H1 (cell line): ENCODE measurements at regions not wholly inside any gene's neighbourhood (a gene's known extent, or its start where the extent isn't known, plus 50 kb on each side); places are given as distances from the start of the nearest gene placed in this dataset.

Experiments used
- CTCF ChIA-PET: fragments of 300-600 bp; sonication (Branson Sonifier 250); formaldehyde crosslinking; loops from one replicate; lab custom pipeline; 2021; ENCODE audit not compliant: partially characterized antibody; lab: Charles Lee
- POLR2A ChIA-PET: fragments of 300-600 bp; sonication (Branson Sonifier 250); formaldehyde crosslinking; loops from one replicate; lab custom pipeline; 2021; ENCODE audit warnings: inconsistent platforms; ENCODE audit not compliant: partially characterized antibody; lab: Charles Lee
- DNase-seq, 2 experiments: peaks; one replicate each; pipeline versions ENCODE4 v3.0.0 to v3.0.0-alpha.2; 2010 to 2022; ENCODE audit warnings: low spot score in 2 of 2, low read depth in 1 of 2, mixed read lengths in 1 of 2
- FAIRE-seq: peaks from 2 replicates; lab custom pipeline; 2011; peaks lifted over from hg19 to GRCh38; lab: Jason Lieb, UNC
- H2AFZ ChIP-seq: 2 replicates; pipeline ENCODE4 v1.8.1; 2012; ENCODE audit warnings: low read length, inconsistent platforms
- H2AK5ac ChIP-seq: 2 replicates; pipeline ENCODE4 v1.6.1; 2013; ENCODE audit warnings: low read depth, low read length
- H2BK120ac ChIP-seq: replicated peaks from 2 replicates; pipeline ENCODE3; 2013; ENCODE audit warnings: low read depth, low read length, inconsistent platforms
- H2BK12ac ChIP-seq: 2 replicates; pipeline ENCODE4 v1.6.1; 2013; ENCODE audit warnings: low read depth, low read length
- H2BK15ac ChIP-seq: 2 replicates; pipeline ENCODE4 v1.6.1; 2013; ENCODE audit warnings: low read length
- H2BK20ac ChIP-seq: 2 replicates; pipeline ENCODE4 v1.6.1; 2013; ENCODE audit warnings: low read length
- H2BK5ac ChIP-seq: 2 replicates; pipeline ENCODE4 v1.6.1; 2013; ENCODE audit warnings: low read depth, low read length
- H3K14ac ChIP-seq: 2 replicates; pipeline ENCODE4 v1.6.1; 2013; ENCODE audit warnings: inconsistent platforms; ENCODE audit not compliant: insufficient read length
- H3K18ac ChIP-seq: 2 replicates; pipeline ENCODE4 v1.6.1; 2013; ENCODE audit warnings: low read length; ENCODE audit errors: extremely low read depth
- H3K23ac ChIP-seq: 2 replicates; pipeline ENCODE4 v1.6.1; 2013; ENCODE audit warnings: inconsistent platforms; ENCODE audit not compliant: insufficient read length
- H3K23me2 ChIP-seq: 2 replicates; pipeline ENCODE4 v1.6.1; 2013; ENCODE audit warnings: low read depth, low read length
- H3K27ac ChIP-seq: 2 replicates; pipeline ENCODE4 v1.6.1; 2011; ENCODE audit warnings: low read depth, low read length, inconsistent platforms
- H3K27me3 ChIP-seq, 4 experiments: replicated peaks in 1 of 4; 1 replicate in 1 of 4; 2 replicates in 3 of 4; pipeline versions ENCODE4 v1.6.1 to v1.8.1; 2011 to 2013; ENCODE audit warnings: low read length in 3 of 4, mild to moderate bottlenecking in 3 of 4, inconsistent platforms in 2 of 4, mixed read lengths in 2 of 4, moderate library complexity in 1 of 4; ENCODE audit not compliant: control insufficient read depth in 3 of 4, insufficient read depth in 3 of 4; ENCODE audit errors: extremely low read depth in 1 of 4
- H3K36me3 ChIP-seq, 4 experiments: 2 replicates each; pipeline versions ENCODE4 v1.6.1 to v1.8.1; 2011 to 2013; ENCODE audit warnings: mild to moderate bottlenecking in 4 of 4, low read length in 3 of 4, moderate library complexity in 2 of 4, control low read depth in 1 of 4, inconsistent platforms in 1 of 4; ENCODE audit not compliant: insufficient read depth in 4 of 4, control insufficient read depth in 2 of 4
- H3K4ac ChIP-seq: replicated peaks from 2 replicates; pipeline ENCODE3; 2013; ENCODE audit warnings: low read length, low read depth, mixed read lengths, inconsistent platforms; ENCODE audit not compliant: insufficient read length
- H3K4me1 ChIP-seq, 4 experiments: replicated peaks in 1 of 4; 1 replicate in 1 of 4; 2 replicates in 3 of 4; pipeline versions ENCODE4 v1.6.1 to v1.8.1; 2011 to 2013; ENCODE audit warnings: low read length in 3 of 4, inconsistent platforms in 2 of 4, mixed read lengths in 1 of 4; ENCODE audit not compliant: insufficient read depth in 4 of 4, control insufficient read depth in 3 of 4
- H3K4me2 ChIP-seq, 2 experiments: 2 replicates each; pipeline versions ENCODE4 v1.6.1 to v1.8.1; 2011 to 2013; ENCODE audit warnings: low read depth in 2 of 2, low read length in 2 of 2, control low read depth in 1 of 2, inconsistent platforms in 1 of 2, mild to moderate bottlenecking in 1 of 2; ENCODE audit not compliant: insufficient read depth in 1 of 2
- H3K4me3 ChIP-seq, 4 experiments: fragments of 200-600, 300-600 bp in 1 of 4; sonication (generic), shearing (Covaris generic), sonication (Bioruptor Twin) in 1 of 4; 2 replicates each; pipeline versions ENCODE4 v1.5.1 to v1.8.1; 2011 to 2016; ENCODE audit warnings: low read length in 4 of 4, low read depth in 3 of 4, control low read depth in 2 of 4, inconsistent platforms in 2 of 4, mild to moderate bottlenecking in 2 of 4, mixed read lengths in 1 of 4, moderate library complexity in 1 of 4; ENCODE audit not compliant: insufficient read depth in 2 of 4; ENCODE audit errors: extremely low read depth in 1 of 4
- H3K56ac ChIP-seq: replicated peaks from 2 replicates; pipeline ENCODE3; 2013; ENCODE audit warnings: low read depth, mild to moderate bottlenecking, mixed read lengths, low read length, inconsistent platforms; ENCODE audit not compliant: insufficient read length
- H3K79me1 ChIP-seq: 2 replicates; pipeline ENCODE4 v1.6.1; 2013; ENCODE audit warnings: low read depth, low read length, control low read depth
- H3K79me2 ChIP-seq, 2 experiments: 2 replicates each; pipeline versions ENCODE4 v1.6.1 to v1.8.1; 2012 to 2013; ENCODE audit warnings: low read length in 2 of 2, mild to moderate bottlenecking in 2 of 2, inconsistent platforms in 1 of 2; ENCODE audit not compliant: insufficient read depth in 2 of 2, control insufficient read depth in 1 of 2
- H3K9ac ChIP-seq, 4 experiments: replicated peaks in 1 of 4; 1 replicate in 1 of 4; 2 replicates in 3 of 4; pipeline versions ENCODE4 v1.6.1 to v1.8.1; 2011 to 2013; ENCODE audit warnings: low read depth in 3 of 4, low read length in 3 of 4, control low read depth in 2 of 4, mild to moderate bottlenecking in 2 of 4, moderate library complexity in 2 of 4, inconsistent platforms in 1 of 4; ENCODE audit errors: extremely low read depth in 1 of 4
- H3K9me3 ChIP-seq, 2 experiments: 2 replicates each; pipeline versions ENCODE4 v1.6.1 to v1.8.1; 2012 to 2013; ENCODE audit warnings: mild to moderate bottlenecking in 2 of 2, moderate library complexity in 2 of 2, control low read depth in 1 of 2, inconsistent platforms in 1 of 2, low read depth in 1 of 2, low read length in 1 of 2, mixed read lengths in 1 of 2; ENCODE audit not compliant: insufficient read depth in 2 of 2
- H4K20me1 ChIP-seq, 2 experiments: replicated peaks in 1 of 2; 2 replicates each; pipeline versions ENCODE3 to v1.8.1; 2011 to 2013; ENCODE audit warnings: inconsistent platforms in 2 of 2, low read length in 2 of 2, mild to moderate bottlenecking in 1 of 2; ENCODE audit not compliant: insufficient read depth in 2 of 2, control insufficient read depth in 1 of 2
- H4K5ac ChIP-seq: 2 replicates; pipeline ENCODE4 v1.6.1; 2013; ENCODE audit warnings: low read length, low read depth, mixed read lengths, inconsistent platforms; ENCODE audit not compliant: insufficient read length
- H4K8ac ChIP-seq: 2 replicates; pipeline ENCODE4 v1.8.0; 2013; ENCODE audit warnings: mild to moderate bottlenecking, moderate library complexity, low read length, inconsistent platforms; ENCODE audit not compliant: insufficient read depth; ENCODE audit errors: extremely low read depth
- H4K91ac ChIP-seq: replicated peaks from 2 replicates; pipeline ENCODE3; 2013; ENCODE audit warnings: low read length, mixed read lengths, inconsistent platforms; ENCODE audit not compliant: insufficient read length
- CBX5 ChIP-seq: fragments of 300-800, 300-1000 bp; sonication (generic); IDR thresholded peaks from 2 replicates; pipeline ENCODE4 v1.7.1; 2016; ENCODE audit warnings: antibody characterized with exemption, low read length, low read depth
- NRF1 ChIP-seq: IDR thresholded peaks from 2 replicates; pipeline ENCODE4 v1.6.1; 2011; ENCODE audit warnings: mild to moderate bottlenecking, low read depth, low read length, improper control_type of control experiment
- SP1 ChIP-seq: IDR thresholded peaks from 2 replicates; pipeline ENCODE4 v1.6.1; 2011; ENCODE audit warnings: low read depth, low read length
- WGBS, 2 experiments: shearing (Covaris generic) in 1 of 2; methylation state at CpG; one replicate each; pipeline versions ENCODE4 v1.1.6 to v1.1.7; 2013 to 2015; ENCODE audit warnings: low lambda C conversion rate in 2 of 2, mixed read lengths in 2 of 2, inconsistent platforms in 1 of 2, low coverage in 1 of 2, missing lambda C conversion rate in 1 of 2; ENCODE audit not compliant: insufficient replicate concordance in 2 of 2, insufficient coverage in 1 of 2, insufficient read length in 1 of 2; ENCODE audit errors: extremely low coverage in 1 of 2, missing lambda C conversion rate in 1 of 2; 5-methylcytosine and 5-hydroxymethylcytosine counted together

DNA sequence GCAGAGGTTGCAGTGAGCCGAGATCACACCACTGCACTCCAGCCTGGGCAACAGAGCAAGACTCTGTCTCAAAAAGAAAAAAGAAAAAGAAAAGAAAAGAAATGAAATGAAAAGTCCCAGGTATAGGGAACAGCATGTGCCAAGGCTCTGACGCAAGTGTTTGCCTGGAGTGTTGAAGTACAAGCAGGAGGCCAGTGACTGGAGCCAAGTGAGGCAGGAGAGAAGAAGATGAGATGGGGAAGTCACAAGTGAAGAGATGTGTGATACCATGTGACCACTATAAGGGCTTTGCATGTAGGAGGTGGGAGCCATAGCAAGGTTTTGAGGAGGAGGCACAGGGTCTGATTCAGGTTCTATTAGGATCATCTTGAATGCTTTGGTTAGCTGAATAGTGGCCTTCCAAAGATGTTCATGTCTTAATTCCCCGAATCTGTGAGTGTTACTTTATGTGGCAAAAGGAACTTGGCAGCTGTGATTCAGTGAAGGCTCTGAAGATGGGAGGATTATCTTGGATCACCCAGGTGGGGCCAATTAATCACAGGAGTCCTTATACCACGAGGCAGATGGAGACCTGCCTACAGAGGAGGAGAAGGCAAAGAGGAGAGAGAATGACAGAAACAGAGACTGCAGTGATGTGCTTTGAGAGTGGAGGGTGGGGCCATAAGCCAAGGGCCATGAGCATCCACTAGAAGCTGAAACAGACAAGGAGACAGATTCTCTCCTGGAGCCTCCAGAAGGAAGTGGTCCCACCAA lies 91.1 kb upstream of the PTPN1 start:
- Histone ChIP-seq H3K79me1 (no peaks in the 10 kb centered on the region), H3K4me2 (no peak overlapping the region), H3K4me3 (no peak overlapping the region), H2BK12ac (no peak overlapping the region), H3K14ac (no peak overlapping the region), H3K36me3 (no peaks in the 10 kb centered on the region), H3K18ac (no peak overlapping the region), H2BK120ac (no peak overlapping the region), H3K23ac (no peak overlapping the region), H3K9me3 (peaks cover under 1 to 2% of the 10 kb centered on the region in 2 experiments; a peak in 1 of 4 replicates), H4K91ac (no peak overlapping the region), H3K4ac (no peak overlapping the region), H4K20me1 (no peaks in the 10 kb centered on the region), H3K4me1 (peaks cover 0 to 8% (median 3%) of the 10 kb centered on the region in 4 experiments; a peak in 4 of 7 replicates), H2BK15ac (no peak overlapping the region), H4K8ac (no peak overlapping the region), H2BK20ac (no peak overlapping the region), H2BK5ac (no peak overlapping the region), H3K23me2 (no peaks in the 10 kb centered on the region), H4K5ac (no peak overlapping the region), H3K56ac (no peak overlapping the region), H3K27me3 (no peaks in the 10 kb centered on the region; a peak in 1 of 7 replicates), H2AK5ac (no peak overlapping the region), H3K79me2 (no peaks in the 10 kb centered on the region), H3K27ac (no peak overlapping the region), H2AFZ (no peak overlapping the region), H3K9ac (no peak overlapping the region)
- WGBS, 2 experiments = 87% methylated on average over 4 of the region's 4 CpGs; no CpG with 5 or more reads in 1 of the 2 experiments
- no peak for FAIRE-seq
- ChIA-PET POLR2A (interaction anchor here (0.6 kb wide), 1 partner anchor 27 kb away, joined by 3 read pairs; no protein-coding TSS in a partner anchor), CTCF (interaction anchor here (0.8 to 0.9 kb wide), 2 partner anchors 18 to 45 kb away, joined by 3 read pairs; no protein-coding TSS in a partner anchor)
- no peak for DNase-seq
- no peak for TF ChIP-seq CBX5
- TF ChIP-seq SP1 = no peak
- TF ChIP-seq NRF1 = no peak
